ENCODE measurements at regions not wholly inside any gene's neighbourhood (a gene's known extent, or its start where the extent isn't known, plus 50 kb on each side); places are given as distances from the start of the nearest gene placed in this dataset.

GRCh38 chr5:173532689-173533250, 83.7 kb downstream of the BOD1 start:
- Histone ChIP-seq H3K18ac (ENCODE audit: low read depth, low read length) (no peak overlapping the region), H3K9me1 (ENCODE audit: insufficient read depth, low read length) (peaks cover 6% of the 10 kb centered on the region), H3K23ac (ENCODE audit: low read depth, low read length) (no peak overlapping the region), H3K4me1 (ENCODE audit: control insufficient read depth, insufficient read depth, low read length) (no peaks in the 10 kb centered on the region; the same call in 1 of the 2 replicates), H2BK120ac (ENCODE audit: low read depth, low read length) (no peak overlapping the region), H3K79me1 (ENCODE audit: low read depth in 1 of 2, low read length in 2 of 2) (no peaks in the 10 kb centered on the region), H2BK20ac (ENCODE audit: low read depth, low read length) (no peak overlapping the region), H3K27ac (ENCODE audit: insufficient read depth, low read length) (no peak overlapping the region), H4K91ac (ENCODE audit: insufficient read depth, low read depth, low read length) (no peak overlapping the region), H2AK5ac (ENCODE audit: low read depth, low read length) (no peak overlapping the region), H4K8ac (ENCODE audit: low read depth in 2 of 2, low read length in 2 of 2) (no peak overlapping the region), H3K9me3 (ENCODE audit: control insufficient read depth, insufficient read depth, low read length) (no peaks in the 10 kb centered on the region), H3K9ac (ENCODE audit: low read depth, low read length) (no peak overlapping the region), H3K36me3 (ENCODE audit: control insufficient read depth, insufficient read depth, low read length) (no peaks in the 10 kb centered on the region), H3K14ac (replicated peaks; ENCODE audit: low read depth, low read length) (no peak overlapping the region), H3K56ac (ENCODE audit: extremely low read depth, insufficient read depth, low read length) (no peak overlapping the region), H4K20me1 (ENCODE audit: insufficient read depth, low read length) (no peaks in the 10 kb centered on the region), H2AK9ac (replicated peaks; ENCODE audit: low read depth, low read length, poor library complexity) (no peak overlapping the region), H2AFZ (replicated peaks; ENCODE audit: low read length, poor library complexity) (no peak overlapping the region), H3K4ac (ENCODE audit: low read depth, low read length) (no peak overlapping the region), H3K4me2 (ENCODE audit: low read depth, low read length) (no peak overlapping the region), H3K4me3 (ENCODE audit: insufficient read depth, low read depth, low read length) (no peak overlapping the region), H2BK15ac (ENCODE audit: low read depth, low read length) (no peak overlapping the region), H3K27me3 (ENCODE audit: control insufficient read depth, insufficient read depth, low read length) (no peaks in the 10 kb centered on the region), H2BK5ac (ENCODE audit: low read depth, low read length, poor library complexity, severe bottlenecking) (no peak overlapping the region), H4K5ac (ENCODE audit: low read depth, low read length) (no peak overlapping the region)
- ChIA-PET POLR2A (ENCODE audit: unreplicated experiment) (no interaction called here), CTCF (interaction anchor here (0.6 kb wide), 1 partner anchor 10 kb away, joined by 3 read pairs; no protein-coding TSS in a partner anchor)
- BruUV-seq (replicated peaks) = no TSS peak
- WGBS, 2 experiments (ENCODE audit: extremely low coverage in 2 of 2, insufficient read length in 1 of 2) = 56% methylated on average over 3 of the region's 6 CpGs; no CpG with 5 or more reads in 1 of the 2 experiments
- DNase-seq (no peak), ATAC-seq (ENCODE audit: low read depth) (no peak)
- dilution Hi-C loops (cut with HindIII; ENCODE audit: low sequenced_read_pairs, unreplicated experiment) (no loop called here), in situ Hi-C loops (cut with MboI; ENCODE audit: low sequenced_read_pairs) (no loop called here), intact Hi-C loops (cut with micrococcal nuclease) (no loop called here)
- TF ChIP-seq POLR2A (IDR thresholded peaks at IDR 0.05; ENCODE audit: low read depth, low read length) (no peak), FOS (IDR thresholded peaks at IDR 0.05; ENCODE audit: low read depth, low read length) (no peak), ELK1 (IDR thresholded peaks at IDR 0.05; ENCODE audit: borderline replicate concordance, low read depth, low read length) (no peak), BHLHE40 (IDR thresholded peaks at IDR 0.05; ENCODE audit: low read depth, low read length) (no peak), SMC3 (IDR thresholded peaks at IDR 0.05; ENCODE audit: low read depth, low read length) (no peak), MAZ (IDR thresholded peaks at IDR 0.05; ENCODE audit: borderline replicate concordance, low read depth, low read length) (no peak), RCOR1 (IDR thresholded peaks at IDR 0.05; ENCODE audit: insufficient replicate concordance, low read length) (no peak), CTCF (conservative IDR thresholded peaks at IDR 0.05; ENCODE audit: low read depth, low read length) (no peak), MXI1 (IDR thresholded peaks at IDR 0.05; ENCODE audit: borderline replicate concordance, low read depth, low read length) (no peak), RFX5 (IDR thresholded peaks at IDR 0.05; ENCODE audit: low read depth, low read length) (no peak), MAFK (IDR thresholded peaks at IDR 0.05; ENCODE audit: low read depth, low read length) (no peak), CHD1 (IDR thresholded peaks at IDR 0.05; ENCODE audit: low read depth, low read length) (no peak), NFE2L2 (IDR thresholded peaks at IDR 0.05; ENCODE audit: low read depth, low read length) (no peak), RAD21 (IDR thresholded peaks at IDR 0.05; ENCODE audit: low read length) (no peak), CEBPB (IDR thresholded peaks at IDR 0.05; ENCODE audit: low read depth, low read length) (no peak)
- TF ChIP-seq, protein P1, sequence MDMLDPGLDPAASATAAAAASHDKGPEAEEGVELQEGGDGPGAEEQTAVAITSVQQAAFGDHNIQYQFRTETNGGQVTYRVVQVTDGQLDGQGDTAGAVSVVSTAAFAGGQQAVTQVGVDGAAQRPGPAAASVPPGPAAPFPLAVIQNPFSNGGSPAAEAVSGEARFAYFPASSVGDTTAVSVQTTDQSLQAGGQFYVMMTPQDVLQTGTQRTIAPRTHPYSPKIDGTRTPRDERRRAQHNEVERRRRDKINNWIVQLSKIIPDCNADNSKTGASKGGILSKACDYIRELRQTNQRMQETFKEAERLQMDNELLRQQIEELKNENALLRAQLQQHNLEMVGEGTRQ (IDR thresholded peaks at IDR 0.05; ENCODE audit: low read depth, low read length) = no peak
